DMS79 treated with DMSO at 0.1 percent for 48 hours (cell line): ENCODE measurements at regions not wholly inside any gene's neighbourhood (a gene's known extent, or its start where the extent isn't known, plus 50 kb on each side); places are given as distances from the start of the nearest gene placed in this dataset.
"Not testable (repeated sequence)": the region's sequence is repeated elsewhere in the genome, so short reads cannot be mapped to it uniquely, and the experiment has no call there.

Source experiments
- DNase-seq: peaks from one replicate; lab custom pipeline; 2025; lab: John Stamatoyannopoulos, UW

GRCh38 chr5:10921160-10921559 is 160.1 kb upstream of the DAP start:
- DNase-seq, result no peak

- no peak for DNase-seq
These were observed 159.4 kb upstream of the DAP start for GRCh38 chr5:10920400-10920799.

GRCh38 chr5:10914741-10915480 is 153.9 kb upstream of the DAP start:
- DNase-seq, result no peak

- no peak for DNase-seq
These were observed 152.8 kb upstream of the DAP start for GRCh38 chr5:10913841-10914240.

- DNase-seq, result no peak
These were observed 152.3 kb upstream of the DAP start for GRCh38 chr5:10913181-10913810.

- no peak for DNase-seq
These were observed 151.4 kb upstream of the DAP start for GRCh38 chr5:10912435-10912834.

GRCh38 chr5:10910261-10910660 is 149.2 kb upstream of the DAP start:
- DNase-seq, result no peak

GRCh38 chr5:10904862-10905432 is 143.9 kb upstream of the DAP start:
- DNase-seq, result no peak

- DNase-seq, result no peak
These were observed 142.9 kb upstream of the DAP start for GRCh38 chr5:10903786-10904560.

- no peak for DNase-seq
These were observed 141.1 kb upstream of the DAP start for GRCh38 chr5:10902145-10902544.

- no peak for DNase-seq
These were observed 137.5 kb upstream of the DAP start for GRCh38 chr5:10898514-10898913.

- DNase-seq, result no peak
These were observed 135.0 kb upstream of the DAP start for GRCh38 chr5:10896016-10896415.

GRCh38 chr5:10894445-10895054 is 133.5 kb upstream of the DAP start:
- no peak for DNase-seq

- no peak for DNase-seq
These were observed 131.8 kb upstream of the DAP start for GRCh38 chr5:10892911-10893215.

GRCh38 chr5:10892147-10892910 is 131.3 kb upstream of the DAP start:
- no peak for DNase-seq

GRCh38 chr5:10891193-10891592 is 130.2 kb upstream of the DAP start:
- DNase-seq, result no peak

- no peak for DNase-seq
These were observed 125.5 kb upstream of the DAP start for GRCh38 chr5:10886497-10886896.

- DNase-seq, result no peak
These were observed 124.0 kb upstream of the DAP start for GRCh38 chr5:10885026-10885425.

GRCh38 chr5:10883945-10884344 is 122.9 kb upstream of the DAP start:
- not testable (repeated sequence) for DNase-seq

- no peak for DNase-seq
These were observed 119.9 kb upstream of the DAP start for GRCh38 chr5:10880934-10881333.

- not testable (repeated sequence) for DNase-seq
These were observed 116.0 kb upstream of the DAP start for GRCh38 chr5:10876996-10877395.
